ENCODE measurements at regions not wholly inside any gene's neighbourhood (a gene's known extent, or its start where the extent isn't known, plus 50 kb on each side); places are given as distances from the start of the nearest gene placed in this dataset.

- DNase-seq (no peak), ATAC-seq (ENCODE audit: low FRiP score in 2 of 2) (no peak)
- Histone ChIP-seq H3K36me3 (no peaks in the 10 kb centered on the region), H3K9me3 (no peaks in the 10 kb centered on the region), H3K4me3 (no peak overlapping the region), H3K4me1 (no peaks in the 10 kb centered on the region), H3K27me3 (no peaks in the 10 kb centered on the region), H3K27ac (no peak overlapping the region)
- no peak for TF ChIP-seq POLR2A (IDR thresholded peaks at IDR 0.05)
- no peak for TF ChIP-seq POLR2AphosphoS5 (IDR thresholded peaks at IDR 0.05)
- no peak for TF ChIP-seq EP300 (IDR thresholded peaks at IDR 0.05)
- TF ChIP-seq, protein P1, sequence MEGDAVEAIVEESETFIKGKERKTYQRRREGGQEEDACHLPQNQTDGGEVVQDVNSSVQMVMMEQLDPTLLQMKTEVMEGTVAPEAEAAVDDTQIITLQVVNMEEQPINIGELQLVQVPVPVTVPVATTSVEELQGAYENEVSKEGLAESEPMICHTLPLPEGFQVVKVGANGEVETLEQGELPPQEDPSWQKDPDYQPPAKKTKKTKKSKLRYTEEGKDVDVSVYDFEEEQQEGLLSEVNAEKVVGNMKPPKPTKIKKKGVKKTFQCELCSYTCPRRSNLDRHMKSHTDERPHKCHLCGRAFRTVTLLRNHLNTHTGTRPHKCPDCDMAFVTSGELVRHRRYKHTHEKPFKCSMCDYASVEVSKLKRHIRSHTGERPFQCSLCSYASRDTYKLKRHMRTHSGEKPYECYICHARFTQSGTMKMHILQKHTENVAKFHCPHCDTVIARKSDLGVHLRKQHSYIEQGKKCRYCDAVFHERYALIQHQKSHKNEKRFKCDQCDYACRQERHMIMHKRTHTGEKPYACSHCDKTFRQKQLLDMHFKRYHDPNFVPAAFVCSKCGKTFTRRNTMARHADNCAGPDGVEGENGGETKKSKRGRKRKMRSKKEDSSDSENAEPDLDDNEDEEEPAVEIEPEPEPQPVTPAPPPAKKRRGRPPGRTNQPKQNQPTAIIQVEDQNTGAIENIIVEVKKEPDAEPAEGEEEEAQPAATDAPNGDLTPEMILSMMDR (IDR thresholded peaks at IDR 0.05): no peak
Observed at GRCh38 chr6:156402628-156403027, 374.6 kb upstream of the ARID1B start.

- TF ChIP-seq POLR2A (IDR thresholded peaks at IDR 0.05): no peak
- no peak for TF ChIP-seq EP300 (IDR thresholded peaks at IDR 0.05)
- Histone ChIP-seq H3K36me3 (no peaks in the 10 kb centered on the region), H3K9me3 (no peaks in the 10 kb centered on the region), H3K27ac (no peak overlapping the region), H3K27me3 (no peaks in the 10 kb centered on the region), H3K4me1 (no peaks in the 10 kb centered on the region), H3K4me3 (no peak overlapping the region)
- ATAC-seq (ENCODE audit: low FRiP score in 2 of 2) (no peak), DNase-seq (no peak)
- WGBS, 2 donors: 73 to 90% methylated on average over 1 of the region's 1 CpG
Observed at GRCh38 chr6:156402227-156402626, 375.0 kb upstream of the ARID1B start.

- WGBS, 2 donors: 67 to 74% methylated on average over 4 of the region's 4 CpGs
- Histone ChIP-seq H3K36me3 (no peaks in the 10 kb centered on the region), H3K27me3 (no peaks in the 10 kb centered on the region), H3K27ac (no peak overlapping the region), H3K9me3 (no peaks in the 10 kb centered on the region), H3K4me1 (no peaks in the 10 kb centered on the region), H3K4me3 (no peak overlapping the region)
- ATAC-seq (ENCODE audit: low FRiP score in 2 of 2) (no peak), DNase-seq (no peak)
- TF ChIP-seq EP300 (IDR thresholded peaks at IDR 0.05) (no peak), POLR2A (IDR thresholded peaks at IDR 0.05) (no peak), POLR2AphosphoS5 (IDR thresholded peaks at IDR 0.05) (no peak)
- TF ChIP-seq, protein P1 (IDR thresholded peaks at IDR 0.05): no peak
Observed at GRCh38 chr6:156400487-156400886, 376.7 kb upstream of the ARID1B start.

DNA sequence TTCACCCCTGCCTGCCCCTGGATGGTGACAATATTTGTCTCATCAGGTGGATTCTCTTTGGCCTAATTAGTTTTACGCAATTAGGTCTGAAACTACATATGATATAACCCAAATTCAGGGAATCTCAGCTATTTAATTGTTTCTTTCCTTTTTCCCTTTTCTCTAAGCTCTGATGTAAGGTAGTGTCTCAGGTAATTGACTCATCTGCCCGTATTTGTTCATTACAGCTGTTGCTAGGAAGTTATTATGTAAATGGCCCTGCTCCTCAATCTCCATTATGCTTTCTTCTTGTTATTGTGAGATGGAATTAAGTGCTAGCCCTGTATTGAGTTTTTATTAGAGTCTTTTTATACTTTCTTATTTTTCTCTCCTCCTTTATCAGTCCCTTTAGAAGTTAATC lies 378.2 kb upstream of the ARID1B start:
- Histone ChIP-seq H3K4me3 (no peak overlapping the region), H3K27me3 (no peaks in the 10 kb centered on the region), H3K9me3 (no peaks in the 10 kb centered on the region), H3K4me1 (no peaks in the 10 kb centered on the region), H3K36me3 (no peaks in the 10 kb centered on the region), H3K27ac (no peak overlapping the region)
- ATAC-seq (ENCODE audit: low FRiP score in 2 of 2) (no peak), DNase-seq (no peak)
- no peak for TF ChIP-seq POLR2AphosphoS5 (IDR thresholded peaks at IDR 0.05)
- TF ChIP-seq, protein P1 (IDR thresholded peaks at IDR 0.05): no peak
- no peak for TF ChIP-seq POLR2A (IDR thresholded peaks at IDR 0.05)
- TF ChIP-seq EP300 (IDR thresholded peaks at IDR 0.05): no peak
- 93 to 96% methylated on average over 2 of the region's 2 CpGs for WGBS, 2 donors

DNA sequence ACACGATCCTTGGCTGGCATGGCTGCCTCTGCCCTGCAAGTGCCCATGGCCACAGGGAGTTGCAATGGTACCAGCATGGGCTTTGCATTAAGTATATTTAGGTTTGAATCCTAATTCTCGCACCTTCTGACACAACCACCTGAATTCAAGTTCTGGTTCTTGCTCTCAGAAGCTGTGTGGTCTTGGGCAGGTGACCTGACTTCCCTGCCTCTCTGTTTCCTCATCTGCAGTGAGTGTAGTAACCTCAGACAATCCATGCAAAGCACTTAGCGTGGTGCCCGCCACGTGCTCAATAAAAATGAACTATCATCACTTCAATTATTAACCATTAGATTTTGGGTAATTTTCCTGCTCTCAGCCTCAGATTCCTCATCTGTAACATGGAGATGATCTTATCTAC lies 378.8 kb upstream of the ARID1B start:
- TF ChIP-seq POLR2A (IDR thresholded peaks at IDR 0.05) (no peak), POLR2AphosphoS5 (IDR thresholded peaks at IDR 0.05) (no peak), EP300 (IDR thresholded peaks at IDR 0.05) (no peak)
- TF ChIP-seq, protein P1 (IDR thresholded peaks at IDR 0.05): no peak
- Histone ChIP-seq H3K36me3 (no peaks in the 10 kb centered on the region), H3K27me3 (no peaks in the 10 kb centered on the region), H3K4me3 (no peak overlapping the region), H3K9me3 (no peaks in the 10 kb centered on the region), H3K4me1 (no peaks in the 10 kb centered on the region), H3K27ac (no peak overlapping the region)
- 85 to 91% methylated on average over 5 of the region's 5 CpGs for WGBS, 2 donors
- ATAC-seq (ENCODE audit: low FRiP score in 2 of 2): no peak
- no peak for DNase-seq

Data from upper lobe of left lung (tissue), 6 donors.